GM12892 (cell line): ENCODE measurements at regions not wholly inside any gene's neighbourhood (a gene's known extent, or its start where the extent isn't known, plus 50 kb on each side); places are given as distances from the start of the nearest gene placed in this dataset.

Experiments used
- POLR2A ChIP-seq: IDR thresholded peaks from 2 replicates; pipeline ENCODE4 v1.6.1; 2011; ENCODE audit warnings: low read depth, low read length, control low read depth
- POLR2AphosphoS5 ChIP-seq: IDR thresholded peaks from 2 replicates; pipeline ENCODE4 v1.6.1; 2011; ENCODE audit warnings: low read depth, low read length, control low read depth
- TAF1 ChIP-seq: IDR thresholded peaks from 2 replicates; pipeline ENCODE4 v1.6.1; 2011; ENCODE audit warnings: low read depth, mild to moderate bottlenecking, control low read depth, low read length, borderline replicate concordance

- TF ChIP-seq POLR2A = no peak
- TF ChIP-seq POLR2AphosphoS5 = no peak
- TF ChIP-seq TAF1 = no peak
Measured at GRCh38 chr5:9888501-9888901, 258.4 kb upstream of the TAS2R1 start.
